Ishikawa (cell line): ENCODE measurements at regions not wholly inside any gene's neighbourhood (a gene's known extent, or its start where the extent isn't known, plus 50 kb on each side); places are given as distances from the start of the nearest gene placed in this dataset.

Source experiments
- CEBPB ChIP-seq: IDR thresholded peaks from 2 replicates; pipeline ENCODE4 v1.6.1; 2012
- CREB1 ChIP-seq: IDR thresholded peaks from 2 replicates; pipeline ENCODE4 v1.6.1; 2012; ENCODE audit warnings: low read depth
- EP300 ChIP-seq: IDR thresholded peaks from 2 replicates; pipeline ENCODE4 v1.6.1; 2012; ENCODE audit warnings: borderline replicate concordance
- FOXM1 ChIP-seq: IDR thresholded peaks from 2 replicates; pipeline ENCODE4 v1.6.1; 2012; ENCODE audit warnings: low read depth, borderline replicate concordance
- NFIC ChIP-seq: IDR thresholded peaks from 2 replicates; pipeline ENCODE4 v1.6.1; 2012
- RAD21 ChIP-seq: IDR thresholded peaks from 2 replicates; pipeline ENCODE4 v1.6.1; 2012; ENCODE audit warnings: low read depth
- TAF1 ChIP-seq: IDR thresholded peaks from 2 replicates; pipeline ENCODE4 v1.6.1; 2012; ENCODE audit warnings: low read depth, mild to moderate bottlenecking
- TCF12 ChIP-seq: IDR thresholded peaks from 2 replicates; pipeline ENCODE4 v1.6.1; 2012; ENCODE audit warnings: low read depth
- TEAD4 ChIP-seq: IDR thresholded peaks from 2 replicates; pipeline ENCODE4 v1.6.1; 2012
- YY1 ChIP-seq: IDR thresholded peaks from 2 replicates; pipeline ENCODE4 v1.6.1; 2012; ENCODE audit warnings: low read depth
- ZBTB7A ChIP-seq: IDR thresholded peaks from 2 replicates; pipeline ENCODE4 v1.6.1; 2012; ENCODE audit warnings: low read depth

GRCh38 chr5:123992641-123993040 is 480.7 kb downstream of the CSNK1G3 start:
- no peak for TF ChIP-seq TAF1
- no peak for TF ChIP-seq TEAD4
- no peak for TF ChIP-seq CEBPB
- no peak for TF ChIP-seq CREB1
- TF ChIP-seq EP300, result no peak
- TF ChIP-seq NFIC, result no peak
- no peak for TF ChIP-seq FOXM1
- TF ChIP-seq TCF12, result no peak
- no peak for TF ChIP-seq ZBTB7A
- no peak for TF ChIP-seq RAD21
- TF ChIP-seq YY1, result no peak
